ENCODE measurements at regions not wholly inside any gene's neighbourhood (a gene's known extent, or its start where the extent isn't known, plus 50 kb on each side); places are given as distances from the start of the nearest gene placed in this dataset.

DNA sequence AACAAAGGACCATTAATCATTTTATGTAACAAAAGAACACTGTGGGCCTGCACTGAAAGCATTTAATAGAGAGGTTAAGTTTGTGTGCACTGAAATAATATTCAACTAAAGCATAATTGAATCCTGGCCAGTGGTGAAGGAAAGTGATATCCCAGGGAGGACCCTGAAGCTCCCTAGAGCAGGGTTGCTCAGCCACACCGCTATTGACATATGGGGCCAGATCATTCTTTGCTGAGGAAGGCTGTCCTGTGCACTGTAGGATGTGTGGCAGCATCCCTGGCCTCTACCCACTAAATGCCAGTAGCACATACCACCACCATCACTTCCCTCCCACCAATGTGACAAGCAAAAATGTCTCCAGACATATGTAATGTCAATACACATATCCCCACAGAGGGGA, 166.1 kb upstream of the MTNR1B start:
- intact Hi-C loops (cut with micrococcal nuclease) = no loop called here

DNA sequence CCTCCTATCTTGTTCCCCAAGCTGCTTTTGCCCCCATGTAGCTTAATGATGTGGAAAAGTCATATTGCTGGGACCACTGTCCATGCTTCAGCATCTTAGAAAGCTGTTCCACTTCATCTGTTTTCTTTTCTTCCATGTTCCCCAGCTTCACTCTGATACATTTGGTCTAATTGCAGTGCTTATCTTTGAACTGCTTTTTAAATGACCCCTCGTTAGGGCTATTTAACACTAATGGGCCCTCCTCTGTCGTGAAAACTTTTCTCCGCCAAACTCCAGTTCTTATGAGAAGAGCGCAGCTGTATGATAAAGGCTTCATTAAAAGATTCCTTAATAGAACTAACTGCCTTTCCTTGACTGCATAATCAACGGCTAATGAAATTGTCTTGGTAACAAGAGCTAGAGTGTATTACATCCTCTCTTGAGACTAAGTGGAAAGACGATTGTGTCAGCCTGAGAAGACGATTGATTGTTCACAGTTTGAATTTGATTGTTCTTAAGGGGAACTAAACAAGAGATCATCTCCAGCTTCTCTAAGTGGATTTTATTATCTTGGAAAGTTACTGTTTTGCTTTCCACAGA, 165.0 kb upstream of the MTNR1B start:
- no peaks in the 10 kb centered on the region for H3K36me3 Mint-ChIP-seq (ENCODE audit: insufficient read depth, unreplicated experiment)
- peaks cover 10% of the 10 kb centered on the region for H3K27me3 Mint-ChIP-seq (ENCODE audit: insufficient read depth, unreplicated experiment)
- H3K9me3 Mint-ChIP-seq (ENCODE audit: unreplicated experiment) = no peaks in the 10 kb centered on the region
- intact Hi-C loops (cut with micrococcal nuclease) = no loop called here
- H3K4me3 Mint-ChIP-seq (ENCODE audit: unreplicated experiment) = no peak overlapping the region
- no peak for DNase-seq (ENCODE audit: unreplicated experiment)
- no TSS peak for BruUV-seq (replicated peaks)
- ChIA-PET CTCF (no interaction called here), POLR2A (no interaction called here)
- no peaks in the 10 kb centered on the region for H3K4me1 Mint-ChIP-seq (ENCODE audit: insufficient read depth, unreplicated experiment)
- TF ChIP-seq, protein P1, sequence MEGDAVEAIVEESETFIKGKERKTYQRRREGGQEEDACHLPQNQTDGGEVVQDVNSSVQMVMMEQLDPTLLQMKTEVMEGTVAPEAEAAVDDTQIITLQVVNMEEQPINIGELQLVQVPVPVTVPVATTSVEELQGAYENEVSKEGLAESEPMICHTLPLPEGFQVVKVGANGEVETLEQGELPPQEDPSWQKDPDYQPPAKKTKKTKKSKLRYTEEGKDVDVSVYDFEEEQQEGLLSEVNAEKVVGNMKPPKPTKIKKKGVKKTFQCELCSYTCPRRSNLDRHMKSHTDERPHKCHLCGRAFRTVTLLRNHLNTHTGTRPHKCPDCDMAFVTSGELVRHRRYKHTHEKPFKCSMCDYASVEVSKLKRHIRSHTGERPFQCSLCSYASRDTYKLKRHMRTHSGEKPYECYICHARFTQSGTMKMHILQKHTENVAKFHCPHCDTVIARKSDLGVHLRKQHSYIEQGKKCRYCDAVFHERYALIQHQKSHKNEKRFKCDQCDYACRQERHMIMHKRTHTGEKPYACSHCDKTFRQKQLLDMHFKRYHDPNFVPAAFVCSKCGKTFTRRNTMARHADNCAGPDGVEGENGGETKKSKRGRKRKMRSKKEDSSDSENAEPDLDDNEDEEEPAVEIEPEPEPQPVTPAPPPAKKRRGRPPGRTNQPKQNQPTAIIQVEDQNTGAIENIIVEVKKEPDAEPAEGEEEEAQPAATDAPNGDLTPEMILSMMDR (IDR thresholded peaks at IDR 0.05; ENCODE audit: unreplicated experiment) = no peak
- H3K27ac Mint-ChIP-seq (ENCODE audit: low read depth, unreplicated experiment) = no peak overlapping the region

More for the DNA sequence above, 166.1 kb upstream of the MTNR1B start:
- no peak overlapping the region for H3K4me3 Mint-ChIP-seq (ENCODE audit: unreplicated experiment)
- CTCF ChIA-PET = no interaction called here
- no peak overlapping the region for H3K27ac Mint-ChIP-seq (ENCODE audit: low read depth, unreplicated experiment)
- no peak for DNase-seq (ENCODE audit: unreplicated experiment)
- no peaks in the 10 kb centered on the region for H3K36me3 Mint-ChIP-seq (ENCODE audit: insufficient read depth, unreplicated experiment)
- BruUV-seq (replicated peaks) = no TSS peak
- TF ChIP-seq, protein P1 (IDR thresholded peaks at IDR 0.05; ENCODE audit: unreplicated experiment) = no peak
- H3K27me3 Mint-ChIP-seq (ENCODE audit: insufficient read depth, unreplicated experiment) = peaks cover 11% of the 10 kb centered on the region
- H3K9me3 Mint-ChIP-seq (ENCODE audit: unreplicated experiment) = no peaks in the 10 kb centered on the region
- H3K4me1 Mint-ChIP-seq (ENCODE audit: insufficient read depth, unreplicated experiment) = no peaks in the 10 kb centered on the region
- POLR2A ChIA-PET = no interaction called here

DNA sequence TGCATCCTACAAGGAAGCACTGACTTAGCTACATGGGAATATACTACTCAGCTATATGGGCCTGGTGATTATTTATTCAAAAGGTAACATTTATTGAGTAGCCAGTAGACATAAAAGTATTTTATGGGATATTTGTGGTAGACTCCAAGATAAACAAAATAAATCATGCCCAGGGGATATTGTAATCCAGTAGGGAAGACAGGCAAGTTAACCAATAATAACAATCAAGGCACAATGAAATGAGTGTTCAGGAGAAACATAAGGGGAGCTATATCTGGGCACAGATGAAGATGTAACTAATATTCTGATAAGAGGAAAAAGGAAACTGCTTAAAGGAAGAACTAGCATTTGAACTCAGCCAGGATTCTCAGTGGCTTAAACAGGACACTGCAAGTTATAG, 161.4 kb upstream of the MTNR1B start:
- DNase-seq (ENCODE audit: unreplicated experiment) = no peak
- no peak overlapping the region for H3K27ac Mint-ChIP-seq (ENCODE audit: low read depth, unreplicated experiment)
- no peaks in the 10 kb centered on the region for H3K27me3 Mint-ChIP-seq (ENCODE audit: insufficient read depth, unreplicated experiment)
- H3K4me3 Mint-ChIP-seq (ENCODE audit: unreplicated experiment) = no peak overlapping the region
- no TSS peak for BruUV-seq (replicated peaks)
- no peaks in the 10 kb centered on the region for H3K9me3 Mint-ChIP-seq (ENCODE audit: unreplicated experiment)
- POLR2A ChIA-PET = no interaction called here
- CTCF ChIA-PET = no interaction called here
- peaks cover 6% of the 10 kb centered on the region for H3K4me1 Mint-ChIP-seq (ENCODE audit: insufficient read depth, unreplicated experiment)
- H3K36me3 Mint-ChIP-seq (ENCODE audit: insufficient read depth, unreplicated experiment) = no peaks in the 10 kb centered on the region
- TF ChIP-seq, protein P1 (IDR thresholded peaks at IDR 0.05; ENCODE audit: unreplicated experiment) = no peak
- intact Hi-C loops (cut with micrococcal nuclease) = no loop called here

DNA sequence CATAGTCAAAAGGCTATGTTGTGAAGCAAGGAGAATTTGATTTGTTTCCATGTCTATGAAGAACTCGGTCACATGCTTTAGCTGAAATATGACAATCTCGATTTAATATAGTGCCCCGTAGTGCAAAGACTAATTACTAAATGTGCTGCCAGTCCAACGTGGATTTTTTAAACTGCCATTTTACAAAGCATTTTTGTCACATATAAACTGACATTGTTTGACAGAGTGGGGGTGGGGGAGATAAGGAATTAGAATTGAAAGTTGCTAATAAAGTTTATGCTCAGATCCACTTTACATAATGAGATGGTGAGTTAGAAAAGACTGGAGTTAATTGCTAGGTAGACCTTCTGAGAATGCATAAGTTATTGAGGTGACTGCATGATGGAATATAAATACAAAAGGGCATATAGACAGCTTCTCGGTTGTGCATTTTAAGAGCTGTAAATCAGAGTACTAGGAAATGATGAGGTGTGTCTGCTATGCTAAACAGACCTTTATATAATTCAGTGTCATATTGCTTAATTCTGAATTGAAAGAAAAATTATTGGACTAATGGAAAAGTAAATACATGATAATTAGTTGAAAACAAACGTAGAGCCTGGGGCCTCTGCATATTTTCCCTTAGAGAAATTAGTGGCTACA, 158.9 kb upstream of the MTNR1B start:
- CTCF ChIA-PET = no interaction called here
- Mint-ChIP-seq H3K4me3 (ENCODE audit: unreplicated experiment) (no peak overlapping the region), H3K27me3 (ENCODE audit: insufficient read depth, unreplicated experiment) (no peaks in the 10 kb centered on the region), H3K36me3 (ENCODE audit: insufficient read depth, unreplicated experiment) (no peaks in the 10 kb centered on the region), H3K9me3 (ENCODE audit: unreplicated experiment) (peaks cover 6% of the 10 kb centered on the region), H3K4me1 (ENCODE audit: insufficient read depth, unreplicated experiment) (peaks cover 6% of the 10 kb centered on the region), H3K27ac (ENCODE audit: low read depth, unreplicated experiment) (no peak overlapping the region)
- TF ChIP-seq, protein P1 (IDR thresholded peaks at IDR 0.05; ENCODE audit: unreplicated experiment) = no peak
- POLR2A ChIA-PET = interaction anchor here (0.7 kb wide), 1 partner anchor 235 kb away, joined by 3 read pairs; no protein-coding TSS in a partner anchor
- intact Hi-C loops (cut with micrococcal nuclease) = loop anchor here (10.0 kb wide), 1 partner anchor 76 kb away; no protein-coding TSS in a partner anchor
- no TSS peak for BruUV-seq (replicated peaks)
- DNase-seq (ENCODE audit: unreplicated experiment) = no peak
